B cell (primary cell): ENCODE measurements at regions not wholly inside any gene's neighbourhood (a gene's known extent, or its start where the extent isn't known, plus 50 kb on each side); places are given as distances from the start of the nearest gene placed in this dataset.

Experiments used
- CTCF ChIP-seq: fragments of 200-600 bp; IDR thresholded peaks from one replicate; pipeline ENCODE4 v1.8.0; 2022; ENCODE audit warnings: antibody characterized with exemption, mild to moderate bottlenecking
- EZH2 ChIP-seq: IDR thresholded peaks from 2 replicates; pipeline ENCODE4 v1.6.1; 2012; ENCODE audit warnings: borderline replicate concordance, low read depth, mild to moderate bottlenecking, moderate library complexity, low read length; ENCODE audit not compliant: insufficient read depth, poor library complexity, severe bottlenecking

- TF ChIP-seq CTCF, result no peak
- no peak for TF ChIP-seq EZH2
Measured at GRCh38 chr4:188779581-188779980, 640.3 kb downstream of the TRIML1 start.
